SU-DHL-6 (cell line): ENCODE measurements at regions not wholly inside any gene's neighbourhood (a gene's known extent, or its start where the extent isn't known, plus 50 kb on each side); places are given as distances from the start of the nearest gene placed in this dataset.

ENCODE experiments used
- CTCF ChIP-seq: fragments of 200-600 bp; sonication (generic); IDR thresholded peaks from one replicate; pipeline ENCODE4 v1.5.1; 2017; ENCODE audit warnings: antibody characterized with exemption, mild to moderate bottlenecking, low read length, moderate library complexity; ENCODE audit not compliant: insufficient read depth, poor library complexity, severe bottlenecking
- EZH2phosphoT487 ChIP-seq: fragments of 200-600 bp; sonication (generic), shearing (Covaris generic); conservative IDR thresholded peaks from 2 replicates; pipeline ENCODE4 v1.6.1; 2018; ENCODE audit warnings: mild to moderate bottlenecking, antibody characterized with exemption, low read length, moderate library complexity, mixed read lengths

- no peak for TF ChIP-seq EZH2phosphoT487
- no peak for TF ChIP-seq CTCF
Observed at GRCh38 chr13:106314417-106314816, 221.0 kb downstream of the EFNB2 start.
